B cell (primary cell): ENCODE measurements at regions not wholly inside any gene's neighbourhood (a gene's known extent, or its start where the extent isn't known, plus 50 kb on each side); places are given as distances from the start of the nearest gene placed in this dataset.

Experiments
- ATAC-seq: fragments of 200-7000 bp; cut with Tn5 transposase; one replicate; pipeline ENCODE4 v1.10.0; 2021; ENCODE audit warnings: low read depth, mild to moderate bottlenecking, moderate number of reproducible peaks, moderate library complexity
- CTCF ChIA-PET: fragments of 350-600 bp; sonication (Branson Sonifier 250); formaldehyde crosslinking; loops from one replicate; lab custom pipeline; 2021; ENCODE audit warnings: antibody characterized with exemption, inconsistent platforms; lab: Charles Lee
- POLR2A ChIA-PET: fragments of 350-600 bp; sonication (Branson Sonifier 250); formaldehyde crosslinking; loops from one replicate; lab custom pipeline; 2021; ENCODE audit warnings: antibody characterized with exemption; lab: Charles Lee
- DNase-seq: peaks from one replicate; pipeline ENCODE4 v3.0.0; 2013
- H2AFZ ChIP-seq: 2 replicates; pipeline ENCODE4 v1.6.1; 2012; ENCODE audit warnings: mild to moderate bottlenecking, low read depth, low read length; ENCODE audit not compliant: insufficient read depth, poor library complexity, severe bottlenecking
- H3K27ac ChIP-seq, 2 donors: 1 replicate in 1 of 2; 2 replicates in 1 of 2; pipeline ENCODE4 v1.5.1; 2012 to 2013; ENCODE audit warnings: low read length in 2 of 2, mild to moderate bottlenecking in 2 of 2, moderate library complexity in 1 of 2
- H3K27me3 ChIP-seq, 4 experiments: fragments of 200-600 bp in 1 of 4; sonication (generic) in 1 of 4; replicated peaks in 1 of 4; 1 replicate in 2 of 4; 2 replicates in 2 of 4; pipeline versions ENCODE4 v1.6.1 to v1.7.0; 2013 to 2016; ENCODE audit warnings: low read length in 3 of 4, mild to moderate bottlenecking in 2 of 4, mixed read lengths in 1 of 4, moderate library complexity in 1 of 4; ENCODE audit not compliant: insufficient read depth in 4 of 4, control insufficient read depth in 3 of 4; ENCODE audit errors: control extremely low read depth in 1 of 4
- H3K36me3 ChIP-seq, 2 experiments: replicated peaks in 1 of 2; 1 replicate in 1 of 2; 2 replicates in 1 of 2; pipeline versions ENCODE4 v1.6.1 to v1.7.1; 2013; ENCODE audit warnings: low read length in 1 of 2; ENCODE audit not compliant: insufficient read depth in 2 of 2, control insufficient read depth in 1 of 2; ENCODE audit errors: control extremely low read depth in 1 of 2, extremely low read depth in 1 of 2
- H3K4me1 ChIP-seq, 2 donors: fragments of 200-600 bp in 1 of 2; sonication (generic) in 1 of 2; 1 replicate in 1 of 2; 2 replicates in 1 of 2; pipeline versions ENCODE4 v1.5.1 to v1.6.1; 2013 to 2017; ENCODE audit warnings: low read length in 2 of 2; ENCODE audit not compliant: control insufficient read depth in 2 of 2, insufficient read depth in 2 of 2
- H3K4me2 ChIP-seq: replicated peaks from 2 replicates; pipeline ENCODE3; 2012; ENCODE audit warnings: mild to moderate bottlenecking, low read depth, low read length; ENCODE audit not compliant: poor library complexity, severe bottlenecking
- H3K4me3 ChIP-seq, 5 experiments: fragments of 200-600 bp in 1 of 5; sonication (generic) in 1 of 5; 1 replicate in 3 of 5; 2 replicates in 2 of 5; pipeline versions ENCODE4 v1.5.1 to v1.7.0; 2011 to 2016; ENCODE audit warnings: low read length in 4 of 5, mild to moderate bottlenecking in 4 of 5, low read depth in 2 of 5, control low read depth in 1 of 5, moderate library complexity in 1 of 5; ENCODE audit not compliant: insufficient read depth in 1 of 5; ENCODE audit errors: control extremely low read depth in 1 of 5, extremely low read depth in 1 of 5
- H3K79me2 ChIP-seq: fragments of 200-600 bp; sonication (generic); one replicate; pipeline ENCODE4 v1.6.0; 2016; ENCODE audit warnings: low read length; ENCODE audit not compliant: control insufficient read depth, insufficient read depth
- H3K9ac ChIP-seq: fragments of 200-600 bp; sonication (generic); 2 replicates; pipeline ENCODE4 v1.6.1; 2017; ENCODE audit warnings: mild to moderate bottlenecking, low read length, moderate library complexity
- H3K9me3 ChIP-seq, 3 donors: one replicate each; pipeline versions ENCODE4 v1.6.1 to v1.7.1; 2013; ENCODE audit warnings: low read length in 2 of 3; ENCODE audit not compliant: control insufficient read depth in 2 of 3, insufficient read depth in 1 of 3; ENCODE audit errors: control extremely low read depth in 1 of 3
- H4K20me1 ChIP-seq: 2 replicates; pipeline ENCODE4 v1.6.0; 2012; ENCODE audit warnings: mild to moderate bottlenecking, low read length; ENCODE audit not compliant: insufficient read depth, control insufficient read depth, poor library complexity, severe bottlenecking
- H3K27ac Mint-ChIP-seq: one replicate; pipeline ENCODE4 v1.8.0; 2021; ENCODE audit warnings: mixed read lengths
- H3K27me3 Mint-ChIP-seq: one replicate; pipeline ENCODE4 v1.8.0; 2021; ENCODE audit warnings: mixed read lengths
- H3K4me1 Mint-ChIP-seq: one replicate; pipeline ENCODE4 v1.8.0; 2021; ENCODE audit warnings: mixed read lengths
- H3K4me3 Mint-ChIP-seq: one replicate; pipeline ENCODE4 v1.8.0; 2021; ENCODE audit warnings: mixed read lengths
- H3K9me3 Mint-ChIP-seq: one replicate; pipeline ENCODE4 v1.8.0; 2022; ENCODE audit warnings: mixed read lengths; ENCODE audit not compliant: insufficient read depth
- EZH2 ChIP-seq: IDR thresholded peaks from 2 replicates; pipeline ENCODE4 v1.6.1; 2012; ENCODE audit warnings: borderline replicate concordance, low read depth, mild to moderate bottlenecking, moderate library complexity, low read length; ENCODE audit not compliant: insufficient read depth, poor library complexity, severe bottlenecking
- WGBS: methylation state at CpG from one replicate; pipeline ENCODE4 v1.1.5; 2013; ENCODE audit warnings: missing lambda C conversion rate; ENCODE audit not compliant: insufficient coverage; 5-methylcytosine and 5-hydroxymethylcytosine counted together
- intact Hi-C: fragments of 100-400 bp; cut with micrococcal nuclease; formaldehyde crosslinking; loops from one replicate; pipeline ENCODE4 v1.10.0; 2022
- TF ChIP-seq, protein P1 (sequence below): fragments of 200-600 bp; IDR thresholded peaks from one replicate; pipeline ENCODE4 v1.8.0; 2022; ENCODE audit warnings: antibody characterized with exemption, mild to moderate bottlenecking

GRCh38 chr16:86092586-86093480 is 193.9 kb downstream of the IRF8 start:
- no peaks in the 10 kb centered on the region for H3K27me3 Mint-ChIP-seq
- no peaks in the 10 kb centered on the region for H3K27me3 ChIP-seq
- no peak overlapping the region for H3K4me2 ChIP-seq
- ChIA-PET CTCF (no interaction called here), POLR2A (no interaction called here)
- no peak overlapping the region for H3K27ac Mint-ChIP-seq
- H3K4me1 ChIP-seq: peaks cover 13 to 18% of the 10 kb centered on the region in 2 donors
- H4K20me1 ChIP-seq: no peaks in the 10 kb centered on the region
- TF ChIP-seq, protein P1, sequence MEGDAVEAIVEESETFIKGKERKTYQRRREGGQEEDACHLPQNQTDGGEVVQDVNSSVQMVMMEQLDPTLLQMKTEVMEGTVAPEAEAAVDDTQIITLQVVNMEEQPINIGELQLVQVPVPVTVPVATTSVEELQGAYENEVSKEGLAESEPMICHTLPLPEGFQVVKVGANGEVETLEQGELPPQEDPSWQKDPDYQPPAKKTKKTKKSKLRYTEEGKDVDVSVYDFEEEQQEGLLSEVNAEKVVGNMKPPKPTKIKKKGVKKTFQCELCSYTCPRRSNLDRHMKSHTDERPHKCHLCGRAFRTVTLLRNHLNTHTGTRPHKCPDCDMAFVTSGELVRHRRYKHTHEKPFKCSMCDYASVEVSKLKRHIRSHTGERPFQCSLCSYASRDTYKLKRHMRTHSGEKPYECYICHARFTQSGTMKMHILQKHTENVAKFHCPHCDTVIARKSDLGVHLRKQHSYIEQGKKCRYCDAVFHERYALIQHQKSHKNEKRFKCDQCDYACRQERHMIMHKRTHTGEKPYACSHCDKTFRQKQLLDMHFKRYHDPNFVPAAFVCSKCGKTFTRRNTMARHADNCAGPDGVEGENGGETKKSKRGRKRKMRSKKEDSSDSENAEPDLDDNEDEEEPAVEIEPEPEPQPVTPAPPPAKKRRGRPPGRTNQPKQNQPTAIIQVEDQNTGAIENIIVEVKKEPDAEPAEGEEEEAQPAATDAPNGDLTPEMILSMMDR: no peak
- TF ChIP-seq EZH2: no peak
- ATAC-seq (no peak), DNase-seq (no peak)
- no peak overlapping the region for H3K4me3 Mint-ChIP-seq
- H3K79me2 ChIP-seq: no peaks in the 10 kb centered on the region
- 91% methylated on average over 25 of the region's 27 CpGs for WGBS
- no peak overlapping the region for H3K27ac ChIP-seq
- H3K9ac ChIP-seq: no peak overlapping the region
- no peaks in the 10 kb centered on the region for H3K36me3 ChIP-seq
- intact Hi-C loops: no loop called here
- no peak overlapping the region for H2AFZ ChIP-seq
- H3K4me3 ChIP-seq: no peak overlapping the region
- H3K9me3 Mint-ChIP-seq: no peaks in the 10 kb centered on the region
- H3K9me3 ChIP-seq: no peaks in the 10 kb centered on the region
- H3K4me1 Mint-ChIP-seq: peaks cover 16% of the 10 kb centered on the region
